PFSK-1 (cell line): ENCODE measurements at regions not wholly inside any gene's neighbourhood (a gene's known extent, or its start where the extent isn't known, plus 50 kb on each side); places are given as distances from the start of the nearest gene placed in this dataset.

Experiments used
- FOXP2 ChIP-seq: optimal IDR thresholded peaks from 2 replicates; pipeline ENCODE3; 2011; ENCODE audit warnings: borderline replicate concordance, control low read depth, inconsistent platforms; ENCODE audit not compliant: insufficient read depth; ENCODE audit errors: extremely low read length, extremely low read depth
- POLR2AphosphoS5 ChIP-seq: IDR thresholded peaks from 2 replicates; pipeline ENCODE4 v1.6.1; 2012; ENCODE audit warnings: low read depth, mild to moderate bottlenecking, control low read depth, low read length, moderate library complexity
- REST ChIP-seq, 2 experiments: IDR thresholded peaks; 2 replicates each; pipeline versions ENCODE4 v1.6.1 to v1.8.0; 2011 to 2012; ENCODE audit warnings: low read depth in 2 of 2, low read length in 2 of 2, control low read depth in 1 of 2, inconsistent platforms in 1 of 2, mild to moderate bottlenecking in 1 of 2, moderate library complexity in 1 of 2; ENCODE audit not compliant: insufficient read depth in 1 of 2
- SIN3A ChIP-seq: IDR thresholded peaks from 2 replicates; pipeline ENCODE4 v1.6.1; 2012; ENCODE audit warnings: mild to moderate bottlenecking, low read length, moderate library complexity, borderline replicate concordance; ENCODE audit not compliant: insufficient read depth
- TAF1 ChIP-seq: IDR thresholded peaks from 2 replicates; pipeline ENCODE4 v1.6.1; 2012; ENCODE audit warnings: low read length, control low read depth, borderline replicate concordance; ENCODE audit not compliant: insufficient read depth

DNA sequence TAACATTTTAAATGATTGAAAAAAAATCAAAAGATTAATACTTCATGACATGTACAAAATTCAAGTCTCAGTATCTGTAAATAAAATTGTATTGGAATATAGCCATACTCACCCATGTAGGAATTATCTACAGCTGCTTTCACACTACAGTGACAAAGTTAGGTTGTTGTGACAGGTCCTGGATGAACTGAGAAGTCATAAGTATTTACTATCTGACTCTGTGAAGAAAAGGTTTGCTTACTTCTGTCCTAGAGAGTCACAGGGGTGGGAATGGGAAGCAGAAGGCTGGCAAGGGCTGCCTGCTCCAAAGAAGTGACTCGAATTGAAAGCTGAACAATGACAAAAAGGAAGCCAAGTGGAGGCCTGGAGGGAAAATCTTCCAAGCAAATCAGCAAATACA is 155.2 kb downstream of the SLC30A10 start:
- no peak for TF ChIP-seq FOXP2
- TF ChIP-seq POLR2AphosphoS5 = no peak
- TF ChIP-seq REST (IDR thresholded peaks at IDR 0.05; ENCODE audit: insufficient read depth in 1 of 2, low read depth in 2 of 2, low read length in 2 of 2) = no peak
- TF ChIP-seq TAF1 = no peak
- no peak for TF ChIP-seq SIN3A

- no peak for TF ChIP-seq FOXP2
- no peak for TF ChIP-seq POLR2AphosphoS5
- TF ChIP-seq SIN3A = no peak
- no peak for TF ChIP-seq REST (IDR thresholded peaks at IDR 0.05; ENCODE audit: insufficient read depth in 1 of 2, low read depth in 2 of 2, low read length in 2 of 2)
- TF ChIP-seq TAF1 = no peak
Measured at GRCh38 chr1:219772265-219773036, 155.9 kb downstream of the SLC30A10 start.

DNA sequence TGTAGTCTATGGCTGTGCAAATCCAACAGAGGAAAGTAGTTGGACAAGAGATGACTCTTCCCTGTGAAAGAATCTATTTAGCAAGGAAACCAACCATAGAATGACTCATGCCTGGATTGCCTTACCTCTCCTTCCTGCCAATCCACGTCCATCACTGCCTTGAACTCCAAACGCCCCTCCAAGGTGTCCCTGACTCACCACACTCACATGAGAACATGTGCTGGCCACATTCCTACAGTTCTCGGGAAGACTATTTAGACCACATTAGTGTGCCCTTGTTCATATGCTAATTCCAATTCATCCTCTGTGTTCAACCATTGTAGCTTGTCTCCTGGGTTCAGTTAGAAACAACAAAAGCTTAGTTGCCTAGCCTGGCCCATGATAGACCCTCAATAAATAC is 157.3 kb downstream of the SLC30A10 start:
- TF ChIP-seq REST (IDR thresholded peaks at IDR 0.05; ENCODE audit: insufficient read depth in 1 of 2, low read depth in 2 of 2, low read length in 2 of 2) = no peak
- no peak for TF ChIP-seq POLR2AphosphoS5
- TF ChIP-seq SIN3A = no peak
- no peak for TF ChIP-seq FOXP2
- no peak for TF ChIP-seq TAF1

DNA sequence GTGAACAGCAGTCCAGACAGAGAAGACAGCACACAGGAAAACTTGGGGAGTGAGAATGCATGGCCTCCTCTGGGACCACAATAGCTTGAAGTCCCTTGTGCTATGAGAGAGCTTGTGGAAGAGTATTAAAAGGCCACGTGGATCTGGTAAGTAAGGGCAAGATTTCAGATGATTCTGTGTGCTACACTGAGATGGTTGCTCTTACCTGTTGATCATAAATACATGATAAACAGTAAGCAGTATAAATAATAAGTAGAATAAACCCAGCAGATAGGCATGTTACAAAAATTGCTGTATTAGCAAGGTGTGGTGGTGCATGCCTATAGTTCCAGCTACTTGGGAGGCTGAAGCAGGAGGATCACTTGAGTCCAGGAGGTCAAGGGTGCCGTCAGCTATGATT is 150.4 kb upstream of the ZC3H11B start:
- no peak for TF ChIP-seq REST (IDR thresholded peaks at IDR 0.05; ENCODE audit: insufficient read depth in 1 of 2, low read depth in 2 of 2, low read length in 2 of 2)
- TF ChIP-seq SIN3A = no peak
- no peak for TF ChIP-seq TAF1
- no peak for TF ChIP-seq FOXP2
- no peak for TF ChIP-seq POLR2AphosphoS5
